ENCODE measurements at regions not wholly inside any gene's neighbourhood (a gene's known extent, or its start where the extent isn't known, plus 50 kb on each side); places are given as distances from the start of the nearest gene placed in this dataset.
A peak's percentile ranks its signal among the peaks of the same experiment; 100 is the strongest.

DNA sequence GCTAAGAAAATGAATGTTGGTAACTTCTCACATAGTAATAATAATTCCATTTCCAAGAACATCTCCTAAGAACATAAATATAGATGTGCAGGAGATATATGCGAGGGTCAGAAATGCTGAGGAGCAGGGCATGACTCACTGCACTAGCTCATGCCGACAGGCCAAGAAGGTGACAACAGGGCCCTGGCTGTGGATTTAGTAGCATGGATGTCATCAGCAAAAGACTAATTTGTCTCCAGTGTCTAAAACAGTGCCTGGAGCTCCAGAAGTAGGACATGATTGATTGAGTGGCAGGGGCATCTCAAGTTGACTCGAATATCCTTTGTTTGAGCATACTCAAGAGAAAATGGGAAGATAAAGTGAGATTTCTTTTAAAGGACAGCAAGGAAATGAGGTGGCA, 207.0 kb upstream of the FOXA2 start:
- no peak for DNase-seq (ENCODE audit: low read depth)

- no peak for DNase-seq (ENCODE audit: low read depth)
Measured at GRCh38 chr20:22791877-22792525, 207.6 kb upstream of the FOXA2 start.

DNA sequence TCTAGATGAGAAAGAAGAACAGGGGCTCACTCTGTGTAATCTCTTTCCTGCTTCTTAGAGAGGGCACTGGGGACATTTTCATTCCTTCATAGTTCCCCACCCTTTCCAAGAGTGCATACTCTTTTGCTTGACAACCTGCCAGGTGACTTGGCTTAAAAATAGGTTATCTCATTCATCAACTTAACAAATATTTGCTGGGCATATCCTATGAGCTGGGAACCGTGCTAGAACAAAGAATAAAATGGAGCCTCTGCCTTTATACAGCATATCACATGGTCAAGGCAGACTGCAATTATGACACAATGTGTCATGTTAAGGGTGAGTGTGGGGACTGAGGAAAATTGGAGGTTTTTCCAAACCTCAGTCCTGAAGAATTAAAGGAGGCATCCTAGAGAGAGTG, 209.8 kb upstream of the FOXA2 start:
- DNase-seq (ENCODE audit: low read depth), result no peak

DNA sequence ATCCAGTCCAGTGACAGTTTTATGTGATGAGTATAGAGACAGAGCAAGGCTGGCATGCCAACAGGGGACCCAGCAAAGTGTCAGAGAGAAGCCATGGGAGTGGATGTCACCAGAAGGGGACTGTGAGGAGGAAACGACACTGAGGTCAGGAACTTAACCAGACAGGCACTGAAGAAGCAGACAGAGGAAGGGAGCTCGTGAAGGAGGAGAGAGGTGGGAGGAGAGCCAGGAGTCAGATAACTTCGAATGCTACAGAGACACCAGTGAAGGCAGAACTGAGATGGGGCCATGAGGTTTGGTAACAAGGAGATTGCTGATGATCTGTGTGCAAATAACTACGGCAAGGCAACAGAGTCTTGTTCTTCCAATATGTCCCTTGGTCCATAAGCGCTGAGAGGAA, 211.1 kb upstream of the FOXA2 start:
- DNase-seq (ENCODE audit: low read depth), result peak; percentile 1

DNA sequence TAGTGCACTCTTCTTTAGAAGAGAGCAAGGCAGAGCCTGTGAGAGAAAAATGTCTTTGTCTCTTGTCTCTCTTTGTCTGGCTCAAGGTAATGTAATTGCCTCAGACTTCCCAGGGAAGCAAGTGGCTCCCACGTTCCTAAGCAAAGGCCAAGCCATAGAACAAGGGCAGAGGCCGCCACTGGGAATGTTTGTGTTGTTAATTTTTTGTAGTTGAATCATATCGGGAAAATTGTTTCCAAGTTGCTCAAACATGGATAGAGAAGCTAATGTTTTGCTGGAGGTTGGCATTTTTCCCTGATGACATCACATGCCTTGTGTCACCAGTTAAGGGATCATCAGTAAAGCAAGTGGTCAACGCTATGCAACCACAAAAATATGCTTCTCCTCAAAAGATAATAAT, 211.5 kb upstream of the FOXA2 start:
- peak; percentile 86 for DNase-seq (ENCODE audit: low read depth)

GRCh38 chr20:22796469-22797077, 212.2 kb upstream of the FOXA2 start:
- peak; percentile 25 for DNase-seq (ENCODE audit: low read depth)

- DNase-seq (ENCODE audit: low read depth), result peak; percentile 2
Measured at GRCh38 chr20:22797103-22797502, 212.7 kb upstream of the FOXA2 start.

GRCh38 chr20:22799687-22800086, 215.3 kb upstream of the FOXA2 start:
- no peak for DNase-seq (ENCODE audit: low read depth)

GRCh38 chr20:22800129-22800528, 215.8 kb upstream of the FOXA2 start:
- no peak for DNase-seq (ENCODE audit: low read depth)

GRCh38 chr20:22801528-22801927, 217.2 kb upstream of the FOXA2 start:
- no peak for DNase-seq (ENCODE audit: low read depth)

DNA sequence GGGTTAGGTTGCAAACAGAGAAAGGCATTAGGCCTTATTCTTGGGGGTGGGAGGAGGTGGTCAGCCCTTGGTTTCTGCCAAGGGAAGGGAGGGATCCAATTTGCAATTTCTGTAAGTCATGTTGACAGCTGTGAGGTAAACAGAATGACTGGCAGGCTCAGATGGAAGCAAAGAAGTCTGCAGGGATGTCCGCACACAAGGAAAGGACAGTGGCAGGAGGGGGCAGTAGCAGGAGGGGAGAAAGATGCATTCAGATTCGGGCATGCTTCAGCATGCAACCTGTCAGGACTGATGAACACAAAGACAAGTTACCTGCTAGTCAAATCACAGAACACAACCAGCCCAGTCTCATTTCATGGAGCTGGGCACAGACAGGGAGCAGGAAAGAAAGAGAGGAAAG, 217.9 kb upstream of the FOXA2 start:
- no peak for DNase-seq (ENCODE audit: low read depth)

DNA sequence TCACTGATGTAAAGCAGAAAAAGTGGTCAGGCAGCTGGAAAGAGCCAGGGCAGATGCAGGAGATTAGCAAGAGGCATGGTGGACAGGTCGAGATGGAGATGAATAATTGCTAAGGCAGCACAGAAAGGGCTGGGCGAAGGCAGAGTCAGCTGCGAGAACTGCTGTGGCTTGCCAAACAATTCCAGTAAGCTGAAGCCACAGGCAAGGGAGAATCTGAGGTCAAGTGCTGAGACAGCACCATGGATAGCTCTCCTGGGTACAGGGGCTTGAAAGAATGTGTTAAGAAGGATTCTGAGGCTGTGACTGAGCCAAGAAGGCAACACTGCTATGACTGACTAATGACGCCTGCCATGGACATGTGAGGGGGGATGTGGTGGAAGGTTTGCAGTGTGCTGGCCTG, 220.8 kb upstream of the FOXA2 start:
- DNase-seq (ENCODE audit: low read depth), result peak; percentile 30

- no peak for DNase-seq (ENCODE audit: low read depth)
Measured at GRCh38 chr20:22805996-22806395, 221.6 kb upstream of the FOXA2 start.

DNA sequence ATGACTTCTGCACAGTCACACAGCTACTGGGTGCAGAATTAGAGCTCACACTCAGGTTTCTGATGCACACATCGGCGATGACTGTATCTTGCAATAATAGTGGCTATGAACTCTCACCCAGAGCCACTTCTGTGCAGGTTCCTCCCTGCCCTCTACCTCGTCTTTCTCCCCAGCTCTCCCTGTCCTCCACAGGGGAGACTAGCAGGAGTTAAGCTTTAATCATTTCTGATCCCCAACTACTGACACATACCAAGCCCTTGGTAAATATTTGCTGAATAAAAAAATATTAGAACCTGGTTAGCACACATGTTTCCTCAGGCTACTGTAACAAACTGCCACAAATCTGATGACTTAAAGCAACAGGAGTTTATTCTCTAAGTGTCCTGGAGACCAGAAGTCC, 222.7 kb upstream of the FOXA2 start:
- DNase-seq (ENCODE audit: low read depth), result no peak

GRCh38 chr20:22807646-22808244, 223.4 kb upstream of the FOXA2 start:
- no peak for DNase-seq (ENCODE audit: low read depth)

DNA sequence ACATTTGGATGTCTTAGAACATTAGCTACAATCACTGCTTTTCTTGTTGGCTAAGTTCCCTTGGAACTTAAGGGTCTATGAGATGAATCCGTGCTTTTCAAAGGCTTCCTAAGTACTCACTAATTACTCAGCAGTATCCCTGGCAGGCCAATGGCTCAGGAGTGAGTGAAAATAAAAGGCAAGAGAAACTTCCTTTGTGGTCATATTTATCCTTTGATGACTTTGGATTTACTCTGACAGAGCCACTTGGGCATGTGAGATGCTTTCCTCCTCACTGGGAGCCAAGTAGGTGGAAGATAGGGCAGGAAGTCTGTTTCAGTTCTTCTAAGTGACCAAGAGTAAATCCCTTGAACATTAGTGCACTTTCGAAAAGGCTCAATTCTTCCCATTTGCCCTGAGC, 224.3 kb upstream of the FOXA2 start:
- no peak for DNase-seq (ENCODE audit: low read depth)

GRCh38 chr20:22810030-22810429, 225.1 kb upstream of the SSTR4 start:
- DNase-seq (ENCODE audit: low read depth), result no peak

- DNase-seq (ENCODE audit: low read depth), result no peak
Measured at GRCh38 chr20:22810626-22811569, 224.2 kb upstream of the SSTR4 start.

GRCh38 chr20:22814471-22815205, 220.5 kb upstream of the SSTR4 start:
- no peak for DNase-seq (ENCODE audit: low read depth)

- DNase-seq (ENCODE audit: low read depth), result no peak
Measured at GRCh38 chr20:22815206-22815551, 219.9 kb upstream of the SSTR4 start.

DNA sequence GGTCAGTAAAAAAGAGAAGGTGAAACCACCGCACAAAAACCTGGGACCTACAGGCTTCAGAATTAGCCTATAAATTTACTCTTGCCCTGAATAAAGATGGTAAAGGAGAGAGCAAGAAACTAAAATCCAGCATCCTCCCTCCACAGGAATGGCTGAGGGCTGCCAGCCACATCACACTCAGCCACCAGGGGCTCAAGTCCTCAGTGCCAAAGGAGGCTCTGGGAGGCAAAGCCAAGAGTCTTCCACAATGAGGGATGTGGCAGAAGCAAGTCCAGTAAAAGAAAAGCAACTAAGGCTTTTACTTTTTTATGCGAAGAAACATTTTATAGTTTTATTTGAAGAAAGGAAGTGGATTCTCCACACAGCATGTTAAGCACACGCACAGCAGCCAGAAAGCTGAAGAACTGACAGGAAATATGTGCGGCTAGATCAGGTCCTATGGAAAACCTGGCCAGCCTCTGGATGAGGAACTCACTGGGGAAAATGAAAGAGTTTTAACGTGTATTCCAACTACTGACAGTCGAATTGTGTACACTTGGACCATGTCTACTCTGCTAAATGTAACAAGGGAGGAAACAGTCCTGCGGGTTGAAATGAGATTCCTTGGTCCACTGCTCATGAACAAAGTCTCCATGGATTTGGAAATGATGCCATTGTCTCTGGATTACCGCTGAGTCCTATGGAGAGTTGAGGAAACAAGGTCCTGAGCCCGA, 219.4 kb upstream of the SSTR4 start:
- DNase-seq (ENCODE audit: low read depth), result no peak

Measured in ELR (cell line).